ENCODE measurements at regions not wholly inside any gene's neighbourhood (a gene's known extent, or its start where the extent isn't known, plus 50 kb on each side); places are given as distances from the start of the nearest gene placed in this dataset.

- Histone ChIP-seq H3K4me1 (ENCODE audit: control insufficient read depth in 1 of 2, insufficient read depth in 2 of 2, low read depth in 1 of 2, low read length in 1 of 2) (no peaks in the 10 kb centered on the region; a peak in 1 of 4 replicates), H3K36me3 (replicated peaks in 1 of 2; ENCODE audit: control insufficient read depth in 1 of 2, insufficient read depth in 2 of 2, low read length in 1 of 2) (no peaks in the 10 kb centered on the region), H2AFZ (ENCODE audit: low read depth) (no peak overlapping the region), H3K4me2 (peak overlapping the region; percentile 2; the same call in 1 of the 2 replicates), H3K9me3 (no peaks in the 10 kb centered on the region), H3K9me2 (no peaks in the 10 kb centered on the region), H3K27ac (ENCODE audit: low read depth in 2 of 2, low read length in 1 of 2) (peak overlapping the region in 1 of 2 experiments; percentile 61; a peak in 3 of 4 replicates), H3K79me2 (ENCODE audit: insufficient read depth) (no peaks in the 10 kb centered on the region), H4K20me1 (ENCODE audit: insufficient read depth) (no peaks in the 10 kb centered on the region), H3K9ac (no peak overlapping the region), H3F3A (replicated peaks; ENCODE audit: insufficient read depth) (peaks cover 10% of the 10 kb centered on the region), H3K4me3 (ENCODE audit: low read depth in 2 of 2, low read length in 1 of 2) (no peak overlapping the region), H3K27me3 (ENCODE audit: insufficient read depth) (no peaks in the 10 kb centered on the region)
- TF ChIP-seq, protein P1, sequence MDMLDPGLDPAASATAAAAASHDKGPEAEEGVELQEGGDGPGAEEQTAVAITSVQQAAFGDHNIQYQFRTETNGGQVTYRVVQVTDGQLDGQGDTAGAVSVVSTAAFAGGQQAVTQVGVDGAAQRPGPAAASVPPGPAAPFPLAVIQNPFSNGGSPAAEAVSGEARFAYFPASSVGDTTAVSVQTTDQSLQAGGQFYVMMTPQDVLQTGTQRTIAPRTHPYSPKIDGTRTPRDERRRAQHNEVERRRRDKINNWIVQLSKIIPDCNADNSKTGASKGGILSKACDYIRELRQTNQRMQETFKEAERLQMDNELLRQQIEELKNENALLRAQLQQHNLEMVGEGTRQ (IDR thresholded peaks at IDR 0.05; ENCODE audit: borderline replicate concordance, low read depth, low read length): no peak
- TF ChIP-seq, protein P2, sequence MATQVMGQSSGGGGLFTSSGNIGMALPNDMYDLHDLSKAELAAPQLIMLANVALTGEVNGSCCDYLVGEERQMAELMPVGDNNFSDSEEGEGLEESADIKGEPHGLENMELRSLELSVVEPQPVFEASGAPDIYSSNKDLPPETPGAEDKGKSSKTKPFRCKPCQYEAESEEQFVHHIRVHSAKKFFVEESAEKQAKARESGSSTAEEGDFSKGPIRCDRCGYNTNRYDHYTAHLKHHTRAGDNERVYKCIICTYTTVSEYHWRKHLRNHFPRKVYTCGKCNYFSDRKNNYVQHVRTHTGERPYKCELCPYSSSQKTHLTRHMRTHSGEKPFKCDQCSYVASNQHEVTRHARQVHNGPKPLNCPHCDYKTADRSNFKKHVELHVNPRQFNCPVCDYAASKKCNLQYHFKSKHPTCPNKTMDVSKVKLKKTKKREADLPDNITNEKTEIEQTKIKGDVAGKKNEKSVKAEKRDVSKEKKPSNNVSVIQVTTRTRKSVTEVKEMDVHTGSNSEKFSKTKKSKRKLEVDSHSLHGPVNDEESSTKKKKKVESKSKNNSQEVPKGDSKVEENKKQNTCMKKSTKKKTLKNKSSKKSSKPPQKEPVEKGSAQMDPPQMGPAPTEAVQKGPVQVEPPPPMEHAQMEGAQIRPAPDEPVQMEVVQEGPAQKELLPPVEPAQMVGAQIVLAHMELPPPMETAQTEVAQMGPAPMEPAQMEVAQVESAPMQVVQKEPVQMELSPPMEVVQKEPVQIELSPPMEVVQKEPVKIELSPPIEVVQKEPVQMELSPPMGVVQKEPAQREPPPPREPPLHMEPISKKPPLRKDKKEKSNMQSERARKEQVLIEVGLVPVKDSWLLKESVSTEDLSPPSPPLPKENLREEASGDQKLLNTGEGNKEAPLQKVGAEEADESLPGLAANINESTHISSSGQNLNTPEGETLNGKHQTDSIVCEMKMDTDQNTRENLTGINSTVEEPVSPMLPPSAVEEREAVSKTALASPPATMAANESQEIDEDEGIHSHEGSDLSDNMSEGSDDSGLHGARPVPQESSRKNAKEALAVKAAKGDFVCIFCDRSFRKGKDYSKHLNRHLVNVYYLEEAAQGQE (IDR thresholded peaks at IDR 0.05; ENCODE audit: low read depth, low read length): no peak
- no peak for TF ChIP-seq GATA2 (CRISPR knock-in tag; IDR thresholded peaks at IDR 0.05)
- peak; percentile 83 for TF ChIP-seq FOSL2 (IDR thresholded peaks at IDR 0.05; ENCODE audit: borderline replicate concordance, low read depth)
- TF ChIP-seq POLR2AphosphoS5 (IDR thresholded peaks at IDR 0.05; ENCODE audit: low read depth, low read length): no peak
- no peak for TF ChIP-seq SIN3A (IDR thresholded peaks at IDR 0.05; ENCODE audit: borderline replicate concordance, low read depth, low read length)
- TF ChIP-seq EZH2phosphoT487 (IDR thresholded peaks at IDR 0.05; ENCODE audit: borderline replicate concordance, low read depth): no peak
- TF ChIP-seq, protein P3, sequence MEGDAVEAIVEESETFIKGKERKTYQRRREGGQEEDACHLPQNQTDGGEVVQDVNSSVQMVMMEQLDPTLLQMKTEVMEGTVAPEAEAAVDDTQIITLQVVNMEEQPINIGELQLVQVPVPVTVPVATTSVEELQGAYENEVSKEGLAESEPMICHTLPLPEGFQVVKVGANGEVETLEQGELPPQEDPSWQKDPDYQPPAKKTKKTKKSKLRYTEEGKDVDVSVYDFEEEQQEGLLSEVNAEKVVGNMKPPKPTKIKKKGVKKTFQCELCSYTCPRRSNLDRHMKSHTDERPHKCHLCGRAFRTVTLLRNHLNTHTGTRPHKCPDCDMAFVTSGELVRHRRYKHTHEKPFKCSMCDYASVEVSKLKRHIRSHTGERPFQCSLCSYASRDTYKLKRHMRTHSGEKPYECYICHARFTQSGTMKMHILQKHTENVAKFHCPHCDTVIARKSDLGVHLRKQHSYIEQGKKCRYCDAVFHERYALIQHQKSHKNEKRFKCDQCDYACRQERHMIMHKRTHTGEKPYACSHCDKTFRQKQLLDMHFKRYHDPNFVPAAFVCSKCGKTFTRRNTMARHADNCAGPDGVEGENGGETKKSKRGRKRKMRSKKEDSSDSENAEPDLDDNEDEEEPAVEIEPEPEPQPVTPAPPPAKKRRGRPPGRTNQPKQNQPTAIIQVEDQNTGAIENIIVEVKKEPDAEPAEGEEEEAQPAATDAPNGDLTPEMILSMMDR (IDR thresholded peaks at IDR 0.05): no peak
- peak; percentile 24; the same call in 1 of the 2 replicates for TF ChIP-seq NFIC (IDR thresholded peaks at IDR 0.05; ENCODE audit: borderline replicate concordance)
- TF ChIP-seq, protein P4, sequence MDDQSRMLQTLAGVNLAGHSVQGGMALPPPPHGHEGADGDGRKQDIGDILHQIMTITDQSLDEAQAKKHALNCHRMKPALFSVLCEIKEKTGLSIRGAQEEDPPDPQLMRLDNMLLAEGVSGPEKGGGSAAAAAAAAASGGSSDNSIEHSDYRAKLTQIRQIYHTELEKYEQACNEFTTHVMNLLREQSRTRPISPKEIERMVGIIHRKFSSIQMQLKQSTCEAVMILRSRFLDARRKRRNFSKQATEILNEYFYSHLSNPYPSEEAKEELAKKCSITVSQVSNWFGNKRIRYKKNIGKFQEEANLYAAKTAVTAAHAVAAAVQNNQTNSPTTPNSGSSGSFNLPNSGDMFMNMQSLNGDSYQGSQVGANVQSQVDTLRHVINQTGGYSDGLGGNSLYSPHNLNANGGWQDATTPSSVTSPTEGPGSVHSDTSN (IDR thresholded peaks at IDR 0.05): 0 out of 2 replicates have a peak, but pooled peaks have one; percentile 13
- TF ChIP-seq RCOR1 (IDR thresholded peaks at IDR 0.05; ENCODE audit: low read length): no peak
- no peak for TF ChIP-seq GABPA (IDR thresholded peaks at IDR 0.05; ENCODE audit: low read depth)
- peak; percentile 20; the same call in 1 of the 2 replicates for TF ChIP-seq TCF12 (IDR thresholded peaks at IDR 0.05)
- no peak for TF ChIP-seq EP300 (IDR thresholded peaks at IDR 0.05; ENCODE audit: borderline replicate concordance in 1 of 2, low read depth in 1 of 2, low read length in 1 of 2)
- no peak for TF ChIP-seq RFX5 (IDR thresholded peaks at IDR 0.05; ENCODE audit: low read length)
- no peak for TF ChIP-seq MEF2A (IDR thresholded peaks at IDR 0.05; ENCODE audit: borderline replicate concordance, low read depth)
- peak; percentile 64 for TF ChIP-seq JUND (IDR thresholded peaks at IDR 0.05)
- TF ChIP-seq, protein P5, sequence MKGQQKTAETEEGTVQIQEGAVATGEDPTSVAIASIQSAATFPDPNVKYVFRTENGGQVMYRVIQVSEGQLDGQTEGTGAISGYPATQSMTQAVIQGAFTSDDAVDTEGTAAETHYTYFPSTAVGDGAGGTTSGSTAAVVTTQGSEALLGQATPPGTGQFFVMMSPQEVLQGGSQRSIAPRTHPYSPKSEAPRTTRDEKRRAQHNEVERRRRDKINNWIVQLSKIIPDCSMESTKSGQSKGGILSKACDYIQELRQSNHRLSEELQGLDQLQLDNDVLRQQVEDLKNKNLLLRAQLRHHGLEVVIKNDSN (IDR thresholded peaks at IDR 0.05; ENCODE audit: borderline replicate concordance, low read depth): no peak
- TF ChIP-seq YY1 (IDR thresholded peaks at IDR 0.05; ENCODE audit: low read depth): no peak
- TF ChIP-seq SMC3 (IDR thresholded peaks at IDR 0.05; ENCODE audit: low read depth, low read length): no peak
- TF ChIP-seq MXI1 (IDR thresholded peaks at IDR 0.05; ENCODE audit: low read depth, low read length): no peak
- TF ChIP-seq TEAD4 (IDR thresholded peaks at IDR 0.05; ENCODE audit: borderline replicate concordance, insufficient read depth): no peak
- DNase-seq: no peak
- POLR2A ChIA-PET: no interaction called here
- 4% methylated on average over 2 of the region's 2 CpGs for WGBS (ENCODE audit: low lambda C conversion rate)
- CTCF ChIA-PET: no interaction called here
Observed at GRCh38 chr6:78701407-78701806, 165.9 kb upstream of the IRAK1BP1 start.
